Muscle layer of colon (tissue), 2 donors: ENCODE measurements at regions not wholly inside any gene's neighbourhood (a gene's known extent, or its start where the extent isn't known, plus 50 kb on each side); places are given as distances from the start of the nearest gene placed in this dataset.

Source experiments
- H3K27ac ChIP-seq: one replicate; pipeline ENCODE4 v1.7.0; 2013; ENCODE audit warnings: low read depth, mild to moderate bottlenecking, low read length, moderate library complexity
- H3K27me3 ChIP-seq, 2 donors: one replicate each; pipeline ENCODE4 v1.7.0; 2013; ENCODE audit warnings: low read length in 2 of 2, mild to moderate bottlenecking in 2 of 2; ENCODE audit not compliant: insufficient read depth in 2 of 2, control insufficient read depth in 1 of 2
- H3K36me3 ChIP-seq: one replicate; pipeline ENCODE4 v1.7.0; 2013; ENCODE audit warnings: mild to moderate bottlenecking, low read length; ENCODE audit not compliant: insufficient read depth
- H3K4me1 ChIP-seq: one replicate; pipeline ENCODE4 v1.7.0; 2013; ENCODE audit warnings: mild to moderate bottlenecking, low read length; ENCODE audit not compliant: insufficient read depth
- H3K4me3 ChIP-seq, 2 donors: one replicate each; pipeline ENCODE4 v1.7.0; 2013; ENCODE audit warnings: low read length in 2 of 2, low read depth in 1 of 2, mild to moderate bottlenecking in 1 of 2, moderate library complexity in 1 of 2
- H3K9ac ChIP-seq: one replicate; pipeline ENCODE4 v1.7.0; 2013; ENCODE audit warnings: low read length
- H3K9me3 ChIP-seq: one replicate; pipeline ENCODE4 v1.7.0; 2013; ENCODE audit warnings: mild to moderate bottlenecking, low read length
- donor health status: abdominal sarcoma.
- donor health status: Adenocarcinoma of cecum.

DNA sequence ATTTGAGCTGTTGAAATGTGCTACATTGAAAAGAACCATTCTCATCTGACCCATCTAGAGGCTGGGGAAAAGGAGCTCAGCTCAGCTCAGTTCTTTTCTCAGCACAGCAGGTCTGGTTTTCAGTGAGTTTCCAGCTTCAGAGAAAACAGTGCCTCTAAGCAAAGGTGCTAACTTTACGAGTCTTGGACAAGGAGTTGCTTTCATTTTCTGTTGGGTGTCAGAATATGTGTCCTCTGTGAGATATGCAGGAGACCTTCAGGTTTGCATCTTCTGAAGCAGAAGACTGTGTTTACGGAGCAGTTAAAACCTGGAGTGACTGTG lies 321.3 kb upstream of the USP24 start:
- peak overlapping the region; percentile 23 for H3K9ac ChIP-seq
- H3K9me3 ChIP-seq, result no peaks in the 10 kb centered on the region
- peak overlapping the region; percentile 8 for H3K27ac ChIP-seq
- H3K4me3 ChIP-seq, result peak overlapping the region in 1 of 2 donors; percentile 26
- no peaks in the 10 kb centered on the region for H3K27me3 ChIP-seq
- H3K36me3 ChIP-seq, result no peaks in the 10 kb centered on the region
- peaks cover 29% of the 10 kb centered on the region for H3K4me1 ChIP-seq

DNA sequence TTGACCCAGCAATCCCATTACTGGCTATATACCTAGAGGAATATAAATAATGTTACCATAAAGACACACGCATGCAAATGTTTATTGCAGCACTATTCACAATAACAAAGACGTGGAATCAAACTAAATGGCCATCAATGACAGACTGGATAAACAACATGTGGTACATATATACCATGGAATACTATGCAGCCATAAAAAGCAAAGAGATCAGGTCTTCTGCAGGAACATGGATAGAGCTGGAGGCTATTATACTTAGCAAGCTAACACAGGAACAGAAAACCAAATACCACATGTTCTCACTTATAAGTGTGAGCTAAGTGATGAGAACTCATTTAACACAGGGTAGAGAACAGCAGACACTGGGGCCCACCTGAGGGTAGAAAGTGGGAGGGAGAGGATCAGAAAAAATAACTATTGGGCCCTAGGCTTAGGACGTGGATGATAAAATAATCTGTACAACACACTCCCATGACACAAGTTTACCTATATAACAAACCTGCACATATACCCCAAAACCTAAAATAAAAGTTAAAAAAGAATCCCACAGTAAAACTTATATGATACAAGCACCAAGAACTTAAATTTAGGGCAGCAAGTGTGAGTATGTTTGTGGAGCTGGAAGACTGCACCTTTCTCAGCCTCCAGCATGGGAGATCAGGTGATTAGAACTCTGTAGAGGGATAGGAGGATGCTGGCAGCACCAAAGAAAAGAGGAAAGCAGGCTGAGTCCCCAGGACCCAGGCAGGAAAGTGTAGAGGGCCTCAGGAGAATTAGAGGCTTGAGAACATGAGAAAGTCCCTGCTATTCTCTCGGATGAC lies 320.8 kb upstream of the USP24 start:
- Histone ChIP-seq H3K9me3 (no peaks in the 10 kb centered on the region), H3K4me1 (peaks cover 29% of the 10 kb centered on the region), H3K36me3 (no peaks in the 10 kb centered on the region), H3K27ac (peak overlapping the region; percentile 8), H3K4me3 (peak overlapping the region in 1 of 2 donors; percentile 26), H3K9ac (peak overlapping the region; percentile 23), H3K27me3 (no peaks in the 10 kb centered on the region)

DNA sequence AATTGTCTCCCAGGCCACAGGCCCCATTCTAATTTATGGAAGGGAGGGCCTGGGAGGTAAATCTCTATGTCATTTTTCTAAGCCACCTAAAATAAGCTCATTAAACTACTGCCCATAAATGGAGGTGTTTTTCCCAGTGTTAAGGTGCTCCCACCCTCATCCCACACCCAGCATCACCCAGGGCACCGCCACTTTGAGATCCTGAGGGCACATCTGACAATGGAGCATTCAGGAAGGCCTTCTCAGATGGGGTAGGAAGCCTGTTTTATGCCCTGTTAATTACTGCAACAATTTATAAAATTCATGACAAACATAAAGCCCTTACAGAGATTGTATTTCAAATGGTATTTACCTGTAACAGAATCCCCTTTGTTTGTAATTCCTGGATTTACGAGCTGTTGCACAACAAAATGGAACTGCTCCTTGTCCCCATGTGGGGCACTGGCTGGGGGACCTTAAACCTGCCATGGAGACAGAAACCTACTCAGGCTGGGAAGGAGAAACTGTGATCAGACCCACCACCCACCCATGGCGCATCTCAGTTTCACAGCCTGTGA lies 319.5 kb upstream of the USP24 start:
- Histone ChIP-seq H3K4me1 (peaks cover 23% of the 10 kb centered on the region), H3K9me3 (no peaks in the 10 kb centered on the region), H3K27me3 (no peaks in the 10 kb centered on the region), H3K27ac (no peak overlapping the region), H3K36me3 (no peaks in the 10 kb centered on the region), H3K4me3 (no peak overlapping the region), H3K9ac (no peak overlapping the region)

DNA sequence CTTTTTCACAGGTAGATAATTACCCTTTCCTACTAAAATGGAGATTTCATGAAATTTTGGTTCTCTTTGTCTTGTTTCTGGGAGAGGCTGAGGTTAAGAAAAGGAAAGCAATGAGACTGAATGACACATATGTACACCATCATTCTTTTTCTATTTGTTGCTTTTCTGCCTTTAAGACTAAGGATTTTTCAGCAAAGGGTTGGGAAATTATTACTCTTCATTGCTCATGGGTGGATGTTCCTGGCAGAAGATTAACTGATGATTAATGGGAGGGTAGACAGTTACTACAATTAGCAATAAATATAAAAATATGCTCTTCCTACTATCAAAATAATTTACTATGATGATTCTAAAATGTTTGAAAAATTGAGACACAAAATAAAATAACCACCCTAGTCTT lies 316.5 kb upstream of the USP24 start:
- Histone ChIP-seq H3K27ac (no peak overlapping the region), H3K36me3 (no peaks in the 10 kb centered on the region), H3K27me3 (no peaks in the 10 kb centered on the region), H3K9ac (no peak overlapping the region), H3K9me3 (no peaks in the 10 kb centered on the region), H3K4me3 (no peak overlapping the region), H3K4me1 (peaks cover 22% of the 10 kb centered on the region)

DNA sequence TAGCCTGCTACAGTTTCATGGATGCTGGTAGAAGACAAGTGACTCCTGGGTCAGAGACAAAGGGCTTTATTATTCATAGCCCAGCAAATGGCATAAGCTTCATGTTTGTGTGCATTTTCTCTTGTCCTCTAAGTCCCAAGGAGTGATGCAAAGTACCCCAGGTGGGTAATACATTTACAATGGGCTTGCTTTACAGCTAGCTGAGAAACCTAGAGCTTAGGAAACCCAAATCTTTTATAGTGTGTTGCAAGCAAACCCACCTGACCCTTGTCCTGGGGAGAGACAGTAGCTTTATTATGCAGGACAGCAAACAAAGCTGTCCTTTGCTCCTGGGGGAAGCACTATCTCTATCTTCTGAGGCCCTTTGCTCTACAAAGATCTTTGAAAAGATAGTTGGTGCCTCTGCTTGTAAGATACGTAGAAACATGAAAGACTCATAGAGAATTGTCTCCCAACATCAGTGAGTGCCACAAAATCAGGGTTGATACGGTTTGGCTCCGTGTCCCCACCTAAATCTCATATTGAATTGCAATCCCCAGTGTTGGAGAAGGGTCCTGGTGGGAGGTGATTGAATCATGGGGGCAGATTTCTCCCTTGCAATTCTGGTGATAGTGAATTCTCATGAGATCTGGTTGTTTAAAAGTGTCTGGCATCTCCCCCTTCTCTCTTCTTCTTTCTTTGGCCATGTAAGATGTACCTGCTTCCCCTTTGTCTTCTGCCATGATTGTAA lies 315.8 kb upstream of the USP24 start:
- H3K4me3 ChIP-seq, result no peak overlapping the region
- no peak overlapping the region for H3K27ac ChIP-seq
- no peaks in the 10 kb centered on the region for H3K27me3 ChIP-seq
- no peaks in the 10 kb centered on the region for H3K9me3 ChIP-seq
- peaks cover 15% of the 10 kb centered on the region for H3K4me1 ChIP-seq
- H3K36me3 ChIP-seq, result no peaks in the 10 kb centered on the region
- no peak overlapping the region for H3K9ac ChIP-seq

DNA sequence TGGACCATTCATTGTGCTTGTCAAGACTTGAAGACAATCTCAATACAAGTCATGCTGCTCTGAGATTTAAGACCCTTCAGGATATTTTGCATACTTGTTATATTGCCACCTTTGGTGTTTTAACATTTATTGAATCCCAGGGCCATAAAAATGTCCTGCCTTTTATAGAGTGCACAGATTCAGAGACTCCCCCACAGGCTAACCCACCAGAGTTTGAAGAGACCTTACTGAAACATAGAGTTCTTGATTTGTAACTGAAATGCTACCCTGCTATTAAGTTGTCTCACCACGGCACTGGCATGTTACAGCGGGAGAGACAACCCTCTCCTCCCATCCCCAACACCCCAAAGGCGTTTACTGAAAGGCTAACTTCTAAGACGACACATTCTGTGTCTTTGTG lies 313.9 kb upstream of the USP24 start:
- H3K36me3 ChIP-seq, result no peaks in the 10 kb centered on the region
- H3K27ac ChIP-seq, result no peak overlapping the region
- no peaks in the 10 kb centered on the region for H3K27me3 ChIP-seq
- no peaks in the 10 kb centered on the region for H3K9me3 ChIP-seq
- peaks cover 6% of the 10 kb centered on the region for H3K4me1 ChIP-seq
- H3K4me3 ChIP-seq, result no peak overlapping the region
- no peak overlapping the region for H3K9ac ChIP-seq

DNA sequence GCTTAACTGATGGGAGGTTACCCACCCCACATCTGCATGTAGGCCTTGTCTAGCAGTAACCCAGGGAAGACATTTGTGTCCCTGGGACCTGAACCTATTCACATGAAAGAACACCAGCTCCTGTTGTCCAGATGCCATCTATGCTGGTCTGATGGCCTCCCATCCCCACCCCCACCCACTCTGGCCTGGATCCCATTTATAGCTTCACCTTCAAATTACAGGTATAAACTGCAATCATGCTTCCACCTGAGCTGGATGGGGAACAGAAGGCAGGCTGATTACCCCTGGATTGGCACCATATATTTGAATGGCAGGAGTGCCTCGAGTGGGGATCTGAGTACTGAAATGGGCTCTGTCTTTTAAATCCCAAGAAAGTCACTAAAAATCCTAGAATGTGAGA lies 312.7 kb upstream of the USP24 start:
- Histone ChIP-seq H3K9ac (no peak overlapping the region), H3K36me3 (no peaks in the 10 kb centered on the region), H3K27me3 (no peaks in the 10 kb centered on the region), H3K27ac (no peak overlapping the region), H3K4me3 (no peak overlapping the region), H3K9me3 (no peaks in the 10 kb centered on the region), H3K4me1 (no peaks in the 10 kb centered on the region)

DNA sequence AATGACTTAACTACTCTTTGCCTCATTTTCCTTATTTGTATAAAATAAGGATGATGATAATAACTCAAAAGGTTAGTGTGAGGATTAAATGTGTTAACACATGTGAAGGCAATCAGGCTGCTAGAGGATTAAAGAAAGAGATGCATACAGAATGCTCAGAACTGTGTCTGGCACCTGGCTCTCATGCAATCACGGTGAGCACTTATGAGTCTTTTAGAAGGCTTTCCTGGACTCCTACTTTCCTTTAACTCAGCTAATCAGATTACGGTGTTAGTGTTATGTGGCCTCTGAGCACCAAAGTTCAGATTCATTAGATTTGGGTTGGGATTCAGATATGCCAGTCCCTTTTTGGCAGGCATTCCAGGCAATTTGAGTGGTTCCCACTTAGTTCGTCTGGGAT lies 311.6 kb upstream of the USP24 start:
- no peaks in the 10 kb centered on the region for H3K36me3 ChIP-seq
- no peak overlapping the region for H3K4me3 ChIP-seq
- no peaks in the 10 kb centered on the region for H3K9me3 ChIP-seq
- H3K27me3 ChIP-seq, result no peaks in the 10 kb centered on the region
- no peak overlapping the region for H3K9ac ChIP-seq
- H3K4me1 ChIP-seq, result peaks cover 10% of the 10 kb centered on the region
- no peak overlapping the region for H3K27ac ChIP-seq

DNA sequence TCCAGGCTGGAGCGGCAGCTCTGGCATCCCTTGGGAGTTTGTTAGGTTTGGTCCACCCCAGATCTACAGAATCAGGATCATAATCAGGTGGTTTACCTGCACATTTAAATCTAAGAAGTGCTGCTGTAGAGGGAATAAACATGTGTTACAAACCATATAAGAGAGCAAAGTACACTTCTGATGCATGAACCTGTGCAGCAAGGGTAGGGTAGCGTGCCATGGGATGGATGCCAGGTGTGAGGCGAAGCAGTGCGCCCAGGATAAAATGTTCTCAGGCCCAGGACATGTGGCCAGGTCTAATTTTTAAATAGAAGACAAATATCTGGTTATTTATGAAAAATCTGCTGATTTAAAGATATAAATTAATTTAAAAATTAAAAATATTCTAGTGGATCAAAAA lies 308.8 kb upstream of the USP24 start:
- Histone ChIP-seq H3K36me3 (no peaks in the 10 kb centered on the region), H3K9ac (no peak overlapping the region), H3K4me1 (peaks cover 29% of the 10 kb centered on the region), H3K9me3 (no peaks in the 10 kb centered on the region), H3K27me3 (no peaks in the 10 kb centered on the region), H3K27ac (no peak overlapping the region), H3K4me3 (no peak overlapping the region)

DNA sequence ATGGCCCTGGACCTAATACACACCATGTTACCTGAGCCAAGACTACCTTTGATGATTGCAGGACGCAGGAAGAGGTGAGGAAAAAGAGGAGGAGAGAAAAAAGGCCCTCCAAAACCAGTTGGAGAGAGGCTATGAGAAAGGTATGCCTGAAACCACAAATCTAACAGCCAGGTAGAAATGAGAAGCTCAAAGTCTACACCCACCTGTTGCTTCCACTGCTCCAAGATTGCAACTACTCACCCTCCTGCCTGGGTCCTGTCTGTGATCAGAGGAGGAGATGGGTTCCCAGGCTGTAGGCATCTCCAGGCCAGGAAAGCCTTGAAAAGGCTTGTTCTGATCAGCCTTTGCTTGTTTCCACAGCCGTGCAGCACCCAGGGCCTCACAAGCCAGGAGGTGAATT lies 307.8 kb upstream of the USP24 start:
- Histone ChIP-seq H3K9me3 (no peaks in the 10 kb centered on the region), H3K4me3 (no peak overlapping the region), H3K4me1 (peaks cover 29% of the 10 kb centered on the region), H3K27me3 (no peaks in the 10 kb centered on the region), H3K27ac (no peak overlapping the region), H3K9ac (no peak overlapping the region), H3K36me3 (no peaks in the 10 kb centered on the region)

DNA sequence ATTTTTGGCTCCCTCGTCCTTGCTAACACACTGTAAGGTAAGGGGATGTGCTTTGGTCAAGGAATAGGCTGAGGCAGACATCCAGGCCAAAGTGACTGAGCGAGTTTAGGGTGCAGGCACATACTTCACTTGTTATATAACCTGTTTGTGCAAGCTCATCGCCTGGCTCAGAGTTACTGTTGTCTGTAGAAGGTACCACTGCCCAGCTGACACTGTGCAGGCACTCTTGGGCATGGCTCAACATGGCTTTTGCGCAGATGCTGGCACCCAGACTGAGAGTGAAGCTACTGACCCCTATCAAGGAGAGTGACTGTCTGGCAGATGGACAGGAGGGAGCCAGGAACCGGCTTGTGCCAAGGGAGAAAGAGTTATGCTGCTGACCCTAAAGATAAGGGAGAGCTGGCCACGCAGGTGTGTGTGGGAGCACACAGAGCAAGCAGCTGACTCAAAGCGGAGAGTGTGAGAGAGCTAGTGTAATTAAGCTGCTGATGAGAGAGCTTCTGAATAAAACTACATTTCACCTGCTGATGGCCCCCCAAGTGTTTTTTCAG lies 307.3 kb upstream of the USP24 start:
- H3K27me3 ChIP-seq, result no peaks in the 10 kb centered on the region
- H3K27ac ChIP-seq, result peak overlapping the region; percentile 24
- no peak overlapping the region for H3K4me3 ChIP-seq
- H3K9ac ChIP-seq, result no peak overlapping the region
- no peaks in the 10 kb centered on the region for H3K36me3 ChIP-seq
- no peaks in the 10 kb centered on the region for H3K9me3 ChIP-seq
- H3K4me1 ChIP-seq, result peaks cover 33% of the 10 kb centered on the region
